NCI-H146 treated with DMSO at 0.1 percent for 48 hours (cell line): ENCODE measurements at regions not wholly inside any gene's neighbourhood (a gene's known extent, or its start where the extent isn't known, plus 50 kb on each side); places are given as distances from the start of the nearest gene placed in this dataset.

Source experiments
- DNase-seq: peaks from one replicate; lab custom pipeline; 2025; ENCODE audit not compliant: unreplicated experiment; lab: John Stamatoyannopoulos, UW

DNA sequence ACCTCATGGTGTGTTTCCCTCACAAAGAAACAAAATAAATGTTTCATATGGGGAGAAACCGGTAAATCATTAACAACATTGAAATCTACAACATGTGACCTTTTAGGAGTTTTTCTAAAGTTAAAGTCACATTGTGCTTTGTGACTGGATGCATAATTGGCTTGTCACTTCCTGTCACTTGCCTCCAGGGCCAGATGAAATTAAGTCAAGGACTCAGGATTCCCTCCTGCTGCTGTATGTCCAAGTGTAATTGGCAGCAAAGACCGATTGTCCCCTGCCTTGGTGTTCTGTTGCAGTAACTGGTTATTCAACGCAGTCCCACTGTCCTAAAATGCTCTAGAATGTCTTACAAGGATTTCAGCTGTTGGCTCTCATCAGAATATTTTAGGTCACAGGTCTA lies 448.2 kb downstream of the LIG4 start:
- no peak for DNase-seq

GRCh38 chr13:107765724-107766401 lies 449.5 kb downstream of the LIG4 start:
- DNase-seq, result no peak

- no peak for DNase-seq
Measured at GRCh38 chr13:107764046-107764445, 451.3 kb downstream of the LIG4 start.

DNA sequence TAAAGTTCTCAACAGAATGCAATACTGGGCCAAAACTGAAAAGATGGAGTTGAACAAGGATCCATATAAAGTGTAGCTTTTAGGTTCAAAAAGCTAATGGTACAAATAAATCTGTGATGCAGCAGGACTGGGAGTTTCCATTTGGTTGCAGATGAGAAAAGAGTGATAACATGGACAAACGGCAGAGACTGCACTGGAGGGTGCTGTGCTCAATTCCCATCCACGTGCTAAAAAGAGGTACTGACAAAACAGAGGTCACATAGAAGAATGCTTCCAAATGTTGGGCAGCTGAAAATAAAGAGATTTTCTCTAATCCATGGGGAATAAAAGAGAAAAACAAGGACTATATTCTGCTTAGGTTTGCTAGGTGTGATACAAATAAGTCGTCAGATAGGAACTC lies 461.6 kb downstream of the LIG4 start:
- no peak for DNase-seq

DNA sequence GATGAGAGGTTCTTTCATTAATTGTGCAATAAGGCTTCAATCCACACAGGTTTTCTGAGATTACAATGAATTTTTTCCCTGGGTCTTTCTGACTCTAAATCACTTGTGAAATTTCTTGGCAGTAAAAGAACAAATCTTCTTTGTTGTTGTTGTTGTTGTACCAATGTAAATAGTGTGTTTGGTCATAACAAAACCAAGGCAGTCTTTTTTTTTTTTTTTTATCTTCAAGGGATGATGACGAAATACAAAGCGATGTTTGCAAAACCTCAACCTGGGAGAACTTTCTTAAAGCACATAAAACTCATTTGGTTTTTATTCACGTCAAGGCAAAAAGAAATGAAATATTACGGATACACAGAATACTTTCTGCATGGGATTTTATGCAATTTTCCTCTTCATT lies 462.0 kb downstream of the LIG4 start:
- no peak for DNase-seq

DNA sequence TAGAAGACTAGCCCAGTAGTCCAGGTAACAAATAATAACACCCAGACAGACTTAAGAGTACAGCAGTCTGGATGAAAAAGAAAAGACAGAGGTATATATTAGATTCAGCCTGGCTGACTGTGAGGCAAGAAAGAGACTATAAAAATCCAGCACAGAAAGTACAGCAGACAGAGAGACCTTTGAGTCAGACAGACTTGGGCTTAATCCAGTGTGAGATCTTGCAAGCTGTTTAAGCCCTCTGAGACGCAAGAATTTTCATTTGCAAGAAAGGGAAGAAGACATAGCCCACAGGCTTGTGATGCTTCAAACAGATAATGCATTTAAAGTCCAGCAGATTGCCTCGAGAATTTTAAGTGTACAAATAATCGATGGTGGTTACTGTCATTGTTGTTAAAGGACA lies 471.4 kb downstream of the LIG4 start:
- DNase-seq, result no peak

DNA sequence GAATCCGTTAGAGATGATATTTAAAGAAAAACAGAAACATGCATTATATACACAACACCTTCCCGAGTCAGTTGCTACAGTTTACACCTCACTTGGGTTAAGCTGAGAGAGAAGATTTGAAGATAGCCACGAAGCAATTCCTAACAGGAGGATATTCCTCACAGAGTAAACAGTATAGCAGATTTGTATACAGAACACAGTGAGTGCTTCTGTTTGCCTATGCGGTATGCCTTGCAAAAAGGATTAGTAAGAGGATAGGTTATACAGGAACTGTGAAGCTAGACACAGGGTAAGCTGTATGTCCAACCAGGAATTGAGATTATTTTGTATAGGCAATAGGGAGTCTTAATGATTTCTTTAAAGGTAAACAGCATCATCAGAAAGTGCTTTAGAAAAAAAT lies 471.8 kb downstream of the LIG4 start:
- no peak for DNase-seq

DNA sequence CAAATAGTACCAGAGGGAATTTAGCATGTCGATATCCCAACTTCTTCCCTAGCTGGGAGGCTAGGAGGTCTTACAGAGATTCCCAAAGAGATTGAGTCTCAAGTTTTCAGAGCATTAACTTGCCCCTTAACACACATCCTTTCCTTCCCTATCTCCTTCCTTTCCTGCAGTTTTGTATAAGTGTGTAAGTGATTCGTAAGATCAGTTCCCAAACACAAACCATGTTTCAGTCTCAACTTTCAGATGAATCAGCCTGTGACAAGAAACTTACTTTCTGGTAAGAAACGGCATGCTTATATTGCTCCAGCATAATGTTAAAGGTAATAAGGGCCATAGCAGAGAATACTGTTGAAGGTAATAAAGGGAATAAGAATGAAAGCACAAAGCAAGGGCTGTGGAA lies 472.2 kb downstream of the LIG4 start:
- DNase-seq, result no peak

DNA sequence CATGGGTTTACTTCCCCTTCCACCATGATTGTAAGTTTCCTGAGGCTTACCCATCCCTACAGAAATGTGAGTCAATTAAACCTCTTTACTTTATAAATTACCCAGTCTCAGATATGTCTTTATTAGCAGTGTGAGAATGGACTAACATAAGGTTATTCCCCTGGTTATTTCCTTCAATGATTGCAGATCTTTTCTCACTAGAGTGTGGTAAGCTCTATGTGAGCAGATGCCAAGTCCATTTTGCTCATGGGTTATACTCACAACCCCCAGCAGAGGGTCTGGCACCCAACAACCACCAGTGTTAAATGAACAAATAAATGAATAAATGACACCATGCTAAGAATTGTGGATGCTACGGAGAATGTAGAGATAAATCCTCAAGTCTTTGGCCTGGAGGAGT lies 472.8 kb downstream of the LIG4 start:
- DNase-seq, result no peak

DNA sequence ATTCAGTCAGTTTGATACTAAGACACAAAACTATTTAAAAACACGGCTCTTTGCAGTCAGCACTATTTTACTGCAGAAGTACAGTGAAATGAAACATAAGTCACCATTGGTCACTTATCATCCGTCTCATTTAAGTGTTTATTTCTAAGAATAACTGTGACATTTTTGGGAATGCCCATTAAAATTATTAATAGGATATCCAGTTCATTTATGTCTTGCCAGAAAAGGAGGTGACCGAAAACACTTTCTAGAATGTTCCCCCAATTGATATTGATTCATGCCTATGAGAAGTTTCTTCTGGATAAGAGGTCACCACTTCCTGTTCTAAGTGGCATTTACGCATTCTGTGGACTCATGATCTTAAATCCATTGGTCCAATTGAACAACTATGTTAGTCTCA lies 477.3 kb downstream of the LIG4 start:
- DNase-seq, result no peak

DNA sequence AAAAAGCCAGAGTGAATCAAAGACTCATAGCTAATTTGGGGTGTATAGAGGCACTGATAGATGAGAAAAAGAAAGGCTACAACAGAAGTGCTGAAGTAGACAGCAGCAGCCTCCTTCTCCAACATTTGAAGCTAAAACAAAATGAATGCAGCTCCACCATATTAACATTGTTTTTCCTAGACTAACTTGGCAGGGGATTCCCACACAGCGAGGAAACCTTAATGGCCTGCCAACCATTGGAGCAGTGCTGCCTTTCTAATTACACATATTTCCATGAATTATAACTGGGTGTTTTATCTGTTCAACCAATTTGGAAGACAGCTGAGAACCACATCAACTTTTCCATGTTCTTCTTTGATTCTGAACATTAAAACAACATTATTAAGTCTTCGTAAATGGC lies 478.6 kb downstream of the LIG4 start:
- DNase-seq, result no peak

GRCh38 chr13:107736170-107736569 lies 479.2 kb downstream of the LIG4 start:
- DNase-seq, result no peak

GRCh38 chr13:107734891-107735625 lies 480.3 kb downstream of the LIG4 start:
- DNase-seq, result no peak

DNA sequence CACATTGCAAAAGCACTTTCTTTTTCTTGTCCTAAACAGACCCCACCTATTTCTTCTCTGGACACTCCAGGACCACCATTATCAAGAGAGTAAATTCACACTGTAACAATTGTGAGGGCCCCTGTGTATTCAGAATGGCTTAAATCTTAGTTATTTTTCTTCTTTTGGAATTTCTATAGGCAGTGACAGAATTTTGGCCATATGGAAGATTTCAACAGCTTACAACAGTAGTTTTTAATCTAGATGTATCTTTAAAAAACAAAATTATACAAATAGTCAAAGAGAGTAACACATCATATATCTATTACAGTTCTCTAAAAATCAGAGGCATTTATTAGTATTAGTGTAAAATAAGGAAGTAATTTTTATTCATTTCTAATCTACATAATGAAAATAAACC lies 482.1 kb downstream of the LIG4 start:
- no peak for DNase-seq

DNA sequence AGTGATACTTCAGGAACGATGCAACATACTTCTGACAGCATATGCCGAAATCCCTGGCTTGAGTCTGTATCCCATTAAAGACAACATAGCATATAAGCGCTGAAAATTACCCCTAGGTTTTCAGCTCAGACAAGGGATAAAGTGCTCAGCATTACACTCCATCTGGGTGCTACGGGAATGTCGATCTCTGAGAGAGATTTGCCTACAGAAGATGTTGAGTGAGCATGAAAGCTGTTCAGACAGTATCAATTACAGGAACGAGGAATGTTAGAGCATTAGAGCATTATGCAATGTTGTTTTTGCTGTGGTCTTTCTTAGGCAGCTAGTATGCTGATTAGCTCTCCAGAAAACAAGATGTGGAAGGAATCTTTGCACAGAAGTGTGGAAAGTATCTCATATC lies 484.5 kb downstream of the LIG4 start:
- DNase-seq, result no peak

DNA sequence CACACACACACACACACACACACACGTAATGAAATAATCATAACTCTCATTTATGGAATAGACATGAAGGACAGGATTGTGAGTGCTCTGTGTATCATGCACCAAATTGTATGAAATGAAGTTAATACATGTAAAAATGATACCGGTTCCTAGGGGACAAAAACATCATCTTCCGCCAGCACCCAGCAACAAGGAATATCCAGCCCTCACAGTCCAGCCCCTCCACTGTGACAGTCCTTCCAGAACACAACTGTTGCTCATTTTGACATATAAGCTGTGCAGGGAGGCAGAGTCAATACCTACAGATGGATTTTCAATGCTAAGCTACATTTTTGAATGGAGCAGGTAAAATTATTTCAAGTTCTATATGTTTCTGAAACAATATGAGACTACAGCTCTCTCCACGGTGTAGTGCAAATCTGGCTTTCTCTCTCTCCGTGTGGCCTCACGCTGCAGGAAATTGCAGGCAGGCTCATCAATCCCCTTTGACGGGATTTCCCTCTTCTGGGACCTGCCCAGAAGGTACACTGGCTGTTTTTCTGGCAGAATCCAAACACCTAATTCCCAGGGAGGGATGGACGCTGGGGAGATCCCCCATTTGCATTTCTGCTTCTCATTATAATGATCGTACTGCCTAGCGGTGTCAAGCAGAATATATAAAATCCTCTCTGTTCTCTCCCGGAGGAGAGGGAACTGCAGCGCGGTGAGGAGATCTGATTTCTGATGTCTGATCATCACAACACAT lies 494.0 kb downstream of the LIG4 start:
- no peak for DNase-seq

DNA sequence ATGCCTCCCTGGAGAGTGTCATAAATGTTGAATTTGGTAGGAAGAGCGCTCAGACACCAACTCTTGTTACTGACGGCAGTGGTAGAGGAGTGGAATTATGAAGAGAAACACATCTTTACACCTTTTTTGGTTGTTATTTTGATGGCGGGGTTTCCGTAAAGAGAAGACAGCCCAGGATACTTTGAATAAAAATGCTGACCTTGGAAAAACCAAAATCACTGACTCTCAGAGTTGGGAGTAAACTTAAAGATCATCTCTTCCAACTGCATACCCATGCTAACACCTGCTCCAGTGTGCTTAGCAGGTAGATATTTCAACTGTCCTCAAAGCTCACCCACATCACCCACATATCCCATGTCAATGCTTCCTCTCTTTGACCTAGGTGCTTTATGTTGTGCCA lies 498.6 kb downstream of the LIG4 start:
- DNase-seq, result no peak

DNA sequence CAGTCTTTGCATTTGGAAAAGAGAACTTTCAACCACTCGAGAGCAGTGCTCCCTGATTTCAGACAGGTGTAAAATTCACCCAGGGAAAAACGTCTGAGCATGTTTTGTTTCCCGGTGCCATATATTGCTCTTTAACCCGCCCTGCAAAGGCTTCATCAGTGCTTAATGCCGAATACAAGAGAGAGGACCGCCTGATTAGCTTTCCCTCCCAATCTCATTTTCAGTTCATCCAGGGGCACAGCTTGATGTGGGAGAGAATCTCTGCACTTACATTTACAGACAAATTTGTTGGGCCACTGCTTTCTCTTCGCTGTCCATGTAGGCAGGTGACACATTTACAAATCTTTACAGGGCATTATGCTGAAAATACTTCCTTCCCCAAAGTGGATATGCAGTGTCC lies 499.1 kb downstream of the LIG4 start:
- DNase-seq, result no peak

DNA sequence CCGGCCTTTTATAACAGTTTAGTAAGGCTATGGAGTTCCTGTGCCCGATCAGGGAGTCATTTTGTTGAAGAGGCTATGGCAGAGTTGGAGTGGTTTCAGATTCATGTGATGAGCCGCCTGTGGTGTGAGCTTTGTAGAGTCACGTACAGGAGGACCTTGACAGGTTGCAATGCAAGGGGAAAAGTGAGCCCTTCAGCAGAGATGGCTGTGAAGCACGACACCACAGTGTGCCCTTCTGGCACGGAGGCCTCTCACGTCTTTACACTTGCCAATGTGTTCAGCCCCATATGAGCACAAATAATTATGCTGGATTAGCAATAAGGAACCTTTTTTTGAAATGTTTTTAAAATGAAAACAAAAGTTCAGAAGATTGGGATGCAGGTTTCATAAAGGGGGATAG lies 499.8 kb downstream of the LIG4 start:
- no peak for DNase-seq

DNA sequence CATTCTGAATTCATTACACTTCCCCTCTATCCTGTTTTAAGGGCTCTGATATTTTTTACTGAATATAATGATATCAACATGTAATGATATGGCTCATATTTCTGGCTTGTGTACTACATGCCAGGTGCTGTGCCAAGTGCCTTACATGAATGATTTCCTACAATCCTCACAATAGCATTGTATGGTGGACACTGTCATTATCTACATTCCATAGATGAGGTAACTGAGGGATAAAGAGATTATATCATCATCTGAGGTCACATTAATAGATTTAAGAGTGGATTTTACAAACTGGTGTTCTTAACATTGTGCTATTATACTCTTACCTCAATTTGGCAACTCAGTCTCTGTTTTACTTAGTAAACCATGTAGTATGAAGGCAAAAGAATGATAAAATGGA lies 502.0 kb downstream of the LIG4 start:
- no peak for DNase-seq

GRCh38 chr13:107712145-107712860 lies 503.0 kb downstream of the LIG4 start:
- no peak for DNase-seq

GRCh38 chr13:107690181-107690580 lies 525.2 kb downstream of the LIG4 start:
- DNase-seq, result no peak
